Calu3 (cell line): ENCODE measurements at regions not wholly inside any gene's neighbourhood (a gene's known extent, or its start where the extent isn't known, plus 50 kb on each side); places are given as distances from the start of the nearest gene placed in this dataset.

Experiments
- BruUV-seq: library from RNA; stranded (reverse); fragments of 400-500 nt; replicated peaks from 2 replicates; lab custom pipeline; 2021; lab: Mats Ljungman, UMichigan
- CTCF ChIA-PET: fragments of 300-600 bp; sonication (Branson Sonifier 250); formaldehyde crosslinking; loops from one replicate; lab custom pipeline; 2022; ENCODE audit warnings: antibody characterized with exemption; lab: Charles Lee
- DNase-seq: peaks from one replicate; pipeline ENCODE4 v3.0.0; 2022
- H3K27ac Mint-ChIP-seq: one replicate; pipeline ENCODE4 v1.8.0; 2022; ENCODE audit warnings: mixed read lengths; ENCODE audit not compliant: unreplicated experiment
- H3K27me3 Mint-ChIP-seq: one replicate; pipeline ENCODE4 v1.8.0; 2022; ENCODE audit warnings: mixed read lengths; ENCODE audit not compliant: unreplicated experiment
- H3K36me3 Mint-ChIP-seq: one replicate; pipeline ENCODE4 v1.8.0; 2022; ENCODE audit warnings: mild to moderate bottlenecking, moderate library complexity, mixed read lengths; ENCODE audit not compliant: insufficient read depth, unreplicated experiment
- H3K4me1 Mint-ChIP-seq: one replicate; pipeline ENCODE4 v1.8.0; 2022; ENCODE audit warnings: mild to moderate bottlenecking, low read depth, mixed read lengths; ENCODE audit not compliant: unreplicated experiment
- H3K4me3 Mint-ChIP-seq: one replicate; pipeline ENCODE4 v1.8.0; 2022; ENCODE audit warnings: mild to moderate bottlenecking, low read depth, moderate library complexity, mixed read lengths; ENCODE audit not compliant: unreplicated experiment
- H3K9me3 Mint-ChIP-seq: one replicate; pipeline ENCODE4 v1.8.0; 2022; ENCODE audit warnings: low read depth, mixed read lengths; ENCODE audit not compliant: unreplicated experiment
- intact Hi-C: fragments of 100-400 bp; cut with micrococcal nuclease; formaldehyde crosslinking; loops from one replicate; pipeline ENCODE4 v1.10.0; 2022; ENCODE audit not compliant: unreplicated experiment
- TF ChIP-seq, protein P1 (sequence below): fragments of 200-600 bp; IDR thresholded peaks from one replicate; pipeline ENCODE4 v1.8.0; 2022; ENCODE audit warnings: antibody characterized with exemption; ENCODE audit not compliant: unreplicated experiment

DNA sequence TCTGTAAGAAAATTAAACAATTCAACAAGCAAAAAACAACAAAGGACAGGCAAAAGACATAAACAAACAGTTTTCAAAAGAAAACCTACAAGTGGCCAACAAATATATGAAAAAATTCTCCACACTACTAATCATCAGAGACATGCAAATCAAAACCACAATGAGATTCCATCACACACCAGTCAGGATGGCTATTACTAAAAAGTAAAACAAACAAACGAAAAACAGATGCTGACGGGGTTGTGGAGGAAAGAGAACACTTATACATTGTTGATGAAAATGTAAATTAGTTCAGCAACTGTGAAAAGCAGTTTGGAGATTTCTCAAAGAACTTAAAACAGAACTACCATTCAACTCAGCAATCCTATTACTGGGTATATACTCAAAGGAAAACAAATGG, 537.6 kb downstream of the HDGFL1 start:
- no peaks in the 10 kb centered on the region for H3K36me3 Mint-ChIP-seq
- intact Hi-C loops: no loop called here
- TF ChIP-seq, protein P1, sequence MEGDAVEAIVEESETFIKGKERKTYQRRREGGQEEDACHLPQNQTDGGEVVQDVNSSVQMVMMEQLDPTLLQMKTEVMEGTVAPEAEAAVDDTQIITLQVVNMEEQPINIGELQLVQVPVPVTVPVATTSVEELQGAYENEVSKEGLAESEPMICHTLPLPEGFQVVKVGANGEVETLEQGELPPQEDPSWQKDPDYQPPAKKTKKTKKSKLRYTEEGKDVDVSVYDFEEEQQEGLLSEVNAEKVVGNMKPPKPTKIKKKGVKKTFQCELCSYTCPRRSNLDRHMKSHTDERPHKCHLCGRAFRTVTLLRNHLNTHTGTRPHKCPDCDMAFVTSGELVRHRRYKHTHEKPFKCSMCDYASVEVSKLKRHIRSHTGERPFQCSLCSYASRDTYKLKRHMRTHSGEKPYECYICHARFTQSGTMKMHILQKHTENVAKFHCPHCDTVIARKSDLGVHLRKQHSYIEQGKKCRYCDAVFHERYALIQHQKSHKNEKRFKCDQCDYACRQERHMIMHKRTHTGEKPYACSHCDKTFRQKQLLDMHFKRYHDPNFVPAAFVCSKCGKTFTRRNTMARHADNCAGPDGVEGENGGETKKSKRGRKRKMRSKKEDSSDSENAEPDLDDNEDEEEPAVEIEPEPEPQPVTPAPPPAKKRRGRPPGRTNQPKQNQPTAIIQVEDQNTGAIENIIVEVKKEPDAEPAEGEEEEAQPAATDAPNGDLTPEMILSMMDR: no peak
- H3K9me3 Mint-ChIP-seq: peaks cover 16% of the 10 kb centered on the region
- H3K27ac Mint-ChIP-seq: no peak overlapping the region
- H3K4me1 Mint-ChIP-seq: no peaks in the 10 kb centered on the region
- CTCF ChIA-PET: no interaction called here
- no TSS peak for BruUV-seq
- H3K4me3 Mint-ChIP-seq: no peak overlapping the region
- H3K27me3 Mint-ChIP-seq: no peaks in the 10 kb centered on the region
- DNase-seq: no peak

DNA sequence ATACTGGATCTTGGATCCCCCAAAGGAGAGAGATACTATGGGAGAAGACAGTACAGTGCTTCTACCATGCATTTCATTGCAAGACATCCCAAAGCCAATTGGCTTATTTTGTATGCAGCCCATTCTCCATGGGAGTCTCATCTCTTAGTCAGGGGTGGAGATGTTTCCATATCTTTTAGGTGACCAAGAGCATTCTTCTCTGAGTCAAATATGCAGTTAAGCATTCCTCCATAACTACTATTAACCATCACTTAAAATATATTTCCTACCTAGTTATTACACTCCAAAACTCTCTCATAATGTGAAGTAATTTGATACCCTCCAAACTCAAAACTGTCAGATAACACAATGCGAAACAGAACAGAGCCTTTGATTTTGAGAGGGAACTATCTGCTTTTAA, 542.6 kb downstream of the HDGFL1 start:
- Mint-ChIP-seq H3K36me3 (no peaks in the 10 kb centered on the region), H3K27me3 (no peaks in the 10 kb centered on the region), H3K4me3 (no peak overlapping the region), H3K27ac (no peak overlapping the region), H3K4me1 (no peaks in the 10 kb centered on the region), H3K9me3 (peaks cover 16% of the 10 kb centered on the region)
- CTCF ChIA-PET: no interaction called here
- TF ChIP-seq, protein P1: no peak
- intact Hi-C loops: no loop called here
- BruUV-seq: no TSS peak
- no peak for DNase-seq

DNA sequence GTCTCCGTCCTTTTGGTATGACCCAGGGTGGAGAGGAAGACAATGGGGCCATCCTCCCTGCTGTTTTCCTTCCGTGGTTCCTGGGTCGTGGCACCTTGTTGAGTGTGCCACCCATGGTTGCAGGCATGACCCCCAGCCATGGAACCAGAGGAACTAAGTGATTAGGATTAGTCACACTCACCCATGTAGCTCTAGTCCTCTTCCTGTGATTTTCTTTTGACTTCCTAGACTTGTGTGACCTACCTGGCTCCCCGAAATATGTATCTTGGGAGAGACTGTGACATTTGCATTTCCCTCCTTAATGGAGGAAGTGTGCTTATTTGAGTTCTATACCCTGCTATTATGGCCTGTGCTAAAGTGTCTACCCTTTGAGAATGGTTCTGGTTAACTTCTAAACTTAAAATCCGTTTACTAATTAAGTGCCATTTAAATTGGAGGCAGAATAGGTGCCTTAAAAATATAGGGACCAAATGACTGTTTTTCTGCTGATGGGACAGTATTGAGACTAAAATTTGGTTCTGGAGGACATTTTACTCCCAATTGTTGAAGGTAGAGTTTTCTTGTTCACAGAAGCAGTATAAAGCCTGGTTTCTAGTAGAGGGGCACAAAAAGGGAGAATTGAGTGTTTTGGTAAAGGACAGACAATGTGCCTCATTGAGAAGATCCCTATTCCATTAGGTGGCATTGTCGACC, 545.6 kb downstream of the HDGFL1 start:
- H3K36me3 Mint-ChIP-seq: no peaks in the 10 kb centered on the region
- peaks cover 11% of the 10 kb centered on the region for H3K9me3 Mint-ChIP-seq
- CTCF ChIA-PET: no interaction called here
- intact Hi-C loops: no loop called here
- DNase-seq: no peak
- no peaks in the 10 kb centered on the region for H3K4me1 Mint-ChIP-seq
- TF ChIP-seq, protein P1: no peak
- no peaks in the 10 kb centered on the region for H3K27me3 Mint-ChIP-seq
- no TSS peak for BruUV-seq
- no peak overlapping the region for H3K4me3 Mint-ChIP-seq
- no peak overlapping the region for H3K27ac Mint-ChIP-seq

DNA sequence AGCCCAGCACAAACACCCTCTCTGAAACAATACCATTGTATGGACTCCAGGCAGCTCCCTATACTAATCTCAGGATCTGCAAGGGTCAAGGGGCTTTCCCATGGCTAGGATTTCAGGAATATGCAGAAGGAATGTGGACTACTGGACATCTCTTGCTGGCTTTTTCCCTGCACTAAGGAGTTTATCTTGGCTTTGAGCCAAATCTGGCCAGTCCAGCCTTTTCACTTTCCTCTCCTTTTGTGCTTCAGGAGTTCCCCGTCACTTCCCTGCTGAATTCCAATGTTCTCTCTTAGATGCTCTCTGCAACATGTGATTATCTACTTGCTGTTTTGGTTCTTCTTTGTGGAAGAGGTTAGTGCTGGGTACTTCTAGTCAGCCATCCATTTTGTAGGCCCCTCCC, 568.2 kb downstream of the HDGFL1 start:
- H3K27me3 Mint-ChIP-seq: no peaks in the 10 kb centered on the region
- no TSS peak for BruUV-seq
- CTCF ChIA-PET: no interaction called here
- TF ChIP-seq, protein P1: no peak
- no peak overlapping the region for H3K4me3 Mint-ChIP-seq
- H3K9me3 Mint-ChIP-seq: peaks cover 8% of the 10 kb centered on the region
- intact Hi-C loops: no loop called here
- DNase-seq: no peak
- no peaks in the 10 kb centered on the region for H3K36me3 Mint-ChIP-seq
- H3K27ac Mint-ChIP-seq: no peak overlapping the region
- no peaks in the 10 kb centered on the region for H3K4me1 Mint-ChIP-seq
